NCI-H82 treated with DMSO at 0.1 percent for 48 hours (cell line): ENCODE measurements at regions not wholly inside any gene's neighbourhood (a gene's known extent, or its start where the extent isn't known, plus 50 kb on each side); places are given as distances from the start of the nearest gene placed in this dataset.

Experiments
- DNase-seq: peaks from one replicate; lab custom pipeline; 2025; ENCODE audit not compliant: unreplicated experiment; lab: John Stamatoyannopoulos, UW

GRCh38 chr10:3551761-3552160, 233.2 kb downstream of the KLF6 start:
- DNase-seq: no peak

- DNase-seq: no peak
These were observed 235.9 kb downstream of the KLF6 start for GRCh38 chr10:3549118-3549517.

GRCh38 chr10:3548702-3549101, 236.3 kb downstream of the KLF6 start:
- no peak for DNase-seq

GRCh38 chr10:3548076-3548475, 236.9 kb downstream of the KLF6 start:
- no peak for DNase-seq

- DNase-seq: no peak
These were observed 240.4 kb downstream of the KLF6 start for GRCh38 chr10:3544561-3544960.

- no peak for DNase-seq
These were observed 242.8 kb downstream of the KLF6 start for GRCh38 chr10:3542185-3542611.

GRCh38 chr10:3539696-3540383, 245.2 kb downstream of the KLF6 start:
- DNase-seq: no peak

GRCh38 chr10:3538656-3539531, 246.1 kb downstream of the KLF6 start:
- no peak for DNase-seq

GRCh38 chr10:3538291-3538655, 246.7 kb downstream of the KLF6 start:
- DNase-seq: no peak

- DNase-seq: no peak
These were observed 247.5 kb downstream of the KLF6 start for GRCh38 chr10:3537518-3537917.

- DNase-seq: no peak
These were observed 250.0 kb downstream of the KLF6 start for GRCh38 chr10:3535001-3535400.

GRCh38 chr10:3534433-3534832, 250.6 kb downstream of the KLF6 start:
- no peak for DNase-seq

- no peak for DNase-seq
These were observed 251.7 kb downstream of the KLF6 start for GRCh38 chr10:3533296-3533695.

- no peak for DNase-seq
These were observed 252.4 kb downstream of the KLF6 start for GRCh38 chr10:3532644-3533043.

- no peak for DNase-seq
These were observed 253.3 kb downstream of the KLF6 start for GRCh38 chr10:3531670-3532069.

- no peak for DNase-seq
These were observed 254.0 kb downstream of the KLF6 start for GRCh38 chr10:3530783-3531645.

- no peak for DNase-seq
These were observed 254.7 kb downstream of the KLF6 start for GRCh38 chr10:3530346-3530745.

GRCh38 chr10:3529691-3530090, 255.3 kb downstream of the KLF6 start:
- DNase-seq: no peak

GRCh38 chr10:3528823-3529403, 256.1 kb downstream of the KLF6 start:
- no peak for DNase-seq

GRCh38 chr10:3528271-3528670, 256.7 kb downstream of the KLF6 start:
- no peak for DNase-seq

GRCh38 chr10:3527869-3528268, 257.1 kb downstream of the KLF6 start:
- DNase-seq: no peak
